PC-3 (cell line): ENCODE measurements at regions not wholly inside any gene's neighbourhood (a gene's known extent, or its start where the extent isn't known, plus 50 kb on each side); places are given as distances from the start of the nearest gene placed in this dataset.
A peak's percentile ranks its signal among the peaks of the same experiment; 100 is the strongest.

Experiments used
- ATAC-seq: fragments of 200-7000 bp; cut with Tn5 transposase; 2 replicates; pipeline ENCODE4 v1.9.1; 2020; ENCODE audit warnings: mild to moderate bottlenecking, moderate library complexity
- BruUV-seq: library from RNA; stranded (reverse); fragments of 400-500 nt; replicated peaks from 2 replicates; lab custom pipeline; 2021; lab: Mats Ljungman, UMichigan
- CTCF ChIA-PET: fragments of 300-600 bp; sonication (Branson Sonifier 250); formaldehyde crosslinking; loops from one replicate; lab custom pipeline; 2022; ENCODE audit warnings: antibody characterized with exemption; lab: Charles Lee
- POLR2A ChIA-PET: fragments of 300-600 bp; sonication (Branson Sonifier 250); formaldehyde crosslinking; loops from one replicate; lab custom pipeline; 2022; ENCODE audit warnings: antibody characterized with exemption; ENCODE audit not compliant: unreplicated experiment; lab: Charles Lee
- DNase-seq: peaks from one replicate; pipeline ENCODE4 v3.0.0-alpha.2; 2015
- H2AFZ ChIP-seq: fragments of 300-600 bp; sonication (generic); 2 replicates; pipeline ENCODE4 v1.6.0; 2016; ENCODE audit warnings: antibody characterized with exemption, low read length
- H3F3A ChIP-seq: fragments of 300-600 bp; sonication (generic); one replicate; pipeline ENCODE4 v1.6.0; 2017; ENCODE audit warnings: antibody characterized with exemption, low read length, control low read depth, mild to moderate bottlenecking; ENCODE audit not compliant: unreplicated experiment
- H3K27ac ChIP-seq: fragments of 300-600 bp; sonication (generic); 2 replicates; pipeline ENCODE4 v1.5.1; 2016; ENCODE audit warnings: mild to moderate bottlenecking, low read length
- H3K27me3 ChIP-seq: fragments of 300-600 bp; sonication (generic); 2 replicates; pipeline ENCODE4 v1.6.1; 2016; ENCODE audit warnings: low read length, mixed read lengths
- H3K36me3 ChIP-seq: fragments of 300-600 bp; sonication (generic); 2 replicates; pipeline ENCODE4 v1.6.1; 2016; ENCODE audit warnings: low read depth, mixed run types, low read length, mixed read lengths
- H3K4me1 ChIP-seq: fragments of 300-600 bp; sonication (generic); 2 replicates; pipeline ENCODE4 v1.5.1; 2016; ENCODE audit warnings: low read length; ENCODE audit not compliant: insufficient read depth
- H3K4me2 ChIP-seq: fragments of 300-600 bp; sonication (generic); 2 replicates; pipeline ENCODE4 v1.6.0; 2016; ENCODE audit warnings: low read length
- H3K4me3 ChIP-seq: fragments of 300-600 bp; sonication (generic); 2 replicates; pipeline ENCODE4 v1.5.1; 2016; ENCODE audit warnings: mild to moderate bottlenecking, low read length, mixed read lengths
- H3K79me2 ChIP-seq: fragments of 300-600 bp; sonication (generic); 2 replicates; pipeline ENCODE4 v1.6.1; 2017; ENCODE audit warnings: low read length, mixed read lengths
- H3K9ac ChIP-seq: fragments of 300-600 bp; sonication (generic); 2 replicates; pipeline ENCODE4 v1.6.0; 2016; ENCODE audit warnings: mild to moderate bottlenecking, low read length
- H3K9me2 ChIP-seq: fragments of 300-600 bp; sonication (generic); replicated peaks from 2 replicates; pipeline ENCODE4 v1.6.1; 2016; ENCODE audit warnings: mixed run types, low read length, mixed read lengths
- H3K9me3 ChIP-seq: fragments of 300-600 bp; sonication (generic); 2 replicates; pipeline ENCODE4 v1.6.1; 2016; ENCODE audit warnings: low read length, mixed read lengths
- H4K20me1 ChIP-seq: fragments of 300-600 bp; sonication (generic); 2 replicates; pipeline ENCODE4 v1.6.1; 2016; ENCODE audit warnings: low read length, mixed read lengths
- EZH2 ChIP-seq: fragments of 300-600 bp; sonication (generic); IDR thresholded peaks from one replicate; pipeline ENCODE4 v1.6.1; 2017; ENCODE audit warnings: antibody characterized with exemption, mild to moderate bottlenecking, low read length; ENCODE audit not compliant: unreplicated experiment
- EZH2phosphoT487 ChIP-seq: fragments of 300-600 bp; sonication (generic); IDR thresholded peaks from 2 replicates; pipeline ENCODE4 v1.6.1; 2018; ENCODE audit warnings: mild to moderate bottlenecking, antibody characterized with exemption, low read length, borderline replicate concordance
- intact Hi-C: fragments of 100-400 bp; cut with micrococcal nuclease; formaldehyde crosslinking; loops from 2 replicates; pipeline ENCODE4 v1.9.0; 2023
- TF ChIP-seq, protein P1 (sequence below): fragments of 300-600 bp; sonication (generic); conservative IDR thresholded peaks from 2 replicates; pipeline ENCODE4 v1.5.1; 2017; ENCODE audit warnings: antibody characterized with exemption, low read depth, mild to moderate bottlenecking, low read length

DNA sequence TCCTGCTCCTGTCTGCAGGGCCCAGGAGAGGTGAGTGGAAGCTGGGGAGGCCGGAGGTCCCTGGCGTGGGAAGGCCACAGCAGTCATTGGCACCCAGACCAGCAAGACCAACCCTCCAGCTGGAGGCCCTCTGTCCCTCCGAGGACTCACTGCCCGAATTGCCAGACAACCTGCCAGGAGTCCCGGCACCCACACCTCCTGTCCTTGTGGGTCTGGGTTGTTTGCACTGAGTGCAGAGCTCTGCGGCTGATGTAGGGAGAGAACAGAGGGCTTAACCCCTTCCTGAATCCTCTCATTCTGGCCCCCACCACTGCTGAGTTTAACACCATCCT lies 204.9 kb downstream of the KIF26A start:
- Histone ChIP-seq H4K20me1 (no peaks in the 10 kb centered on the region), H3K36me3 (no peaks in the 10 kb centered on the region), H3K4me1 (peaks cover 16% of the 10 kb centered on the region), H3K9ac (no peak overlapping the region), H3K79me2 (no peaks in the 10 kb centered on the region), H3K27me3 (peaks cover 42% of the 10 kb centered on the region), H3K4me2 (no peak overlapping the region), H3K9me3 (no peaks in the 10 kb centered on the region), H3K9me2 (no peaks in the 10 kb centered on the region), H3K27ac (no peak overlapping the region), H2AFZ (no peak overlapping the region), H3K4me3 (no peak overlapping the region), H3F3A (no peaks in the 10 kb centered on the region)
- ChIA-PET POLR2A (no interaction called here), CTCF (no interaction called here)
- DNase-seq (no peak), ATAC-seq (no peak)
- no peak for TF ChIP-seq EZH2
- BruUV-seq, result no TSS peak
- intact Hi-C loops, result no loop called here

DNA sequence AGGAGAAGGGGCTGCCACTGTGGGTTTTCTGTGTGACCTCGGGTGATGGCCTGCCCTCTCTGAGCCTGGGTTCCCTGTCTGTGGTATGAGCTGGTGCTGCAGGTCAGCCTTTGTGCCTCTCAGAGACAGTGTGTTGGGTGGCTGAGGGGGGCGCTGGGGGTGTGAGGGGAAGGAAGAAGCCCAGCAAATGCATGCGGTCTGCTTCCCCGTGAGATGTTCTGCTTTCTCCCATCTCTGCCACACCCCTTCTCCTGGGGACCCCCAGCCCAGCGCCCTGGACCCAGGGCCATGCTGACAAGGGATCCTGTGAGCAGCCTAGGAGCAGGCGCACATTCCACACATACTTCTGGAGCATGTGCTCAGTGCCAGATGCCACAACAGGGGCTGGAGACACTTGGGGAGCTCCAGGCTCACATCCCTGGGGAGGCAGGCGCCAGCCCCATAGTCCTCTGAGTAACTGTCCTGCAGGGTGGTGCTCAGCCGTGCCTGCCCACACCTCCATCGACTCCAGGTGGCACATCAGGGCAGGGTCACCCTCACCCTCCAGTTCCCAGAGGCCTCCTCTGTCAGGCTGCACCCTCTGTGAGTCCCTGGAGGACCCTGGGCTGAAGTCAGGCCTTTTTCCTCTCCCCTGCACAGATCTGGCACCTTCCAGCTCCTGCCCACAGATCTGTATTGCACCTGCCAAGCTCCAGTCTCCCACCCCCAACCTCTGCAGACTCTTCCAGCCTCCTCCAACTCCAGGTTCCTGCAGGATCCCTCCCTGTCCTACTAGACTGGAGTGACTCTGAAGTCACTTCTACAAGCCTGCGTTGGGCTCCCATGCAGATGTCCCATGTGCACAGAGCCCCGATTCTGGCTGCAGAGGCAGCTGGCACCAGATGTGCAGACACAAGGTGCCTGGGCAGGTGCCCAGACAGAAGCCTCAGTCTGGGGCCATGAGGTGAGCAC lies 205.6 kb downstream of the KIF26A start:
- Histone ChIP-seq H3K4me3 (no peak overlapping the region), H3K9me2 (no peaks in the 10 kb centered on the region), H3F3A (no peaks in the 10 kb centered on the region), H3K79me2 (no peaks in the 10 kb centered on the region), H3K9me3 (no peaks in the 10 kb centered on the region), H3K36me3 (no peaks in the 10 kb centered on the region), H3K4me1 (peaks cover 16% of the 10 kb centered on the region), H3K27ac (no peak overlapping the region), H3K9ac (no peak overlapping the region), H3K27me3 (peaks cover 42% of the 10 kb centered on the region), H2AFZ (no peak overlapping the region), H3K4me2 (no peak overlapping the region), H4K20me1 (no peaks in the 10 kb centered on the region)
- TF ChIP-seq EZH2phosphoT487 (no peak), EZH2 (no peak)
- TF ChIP-seq, protein P1, sequence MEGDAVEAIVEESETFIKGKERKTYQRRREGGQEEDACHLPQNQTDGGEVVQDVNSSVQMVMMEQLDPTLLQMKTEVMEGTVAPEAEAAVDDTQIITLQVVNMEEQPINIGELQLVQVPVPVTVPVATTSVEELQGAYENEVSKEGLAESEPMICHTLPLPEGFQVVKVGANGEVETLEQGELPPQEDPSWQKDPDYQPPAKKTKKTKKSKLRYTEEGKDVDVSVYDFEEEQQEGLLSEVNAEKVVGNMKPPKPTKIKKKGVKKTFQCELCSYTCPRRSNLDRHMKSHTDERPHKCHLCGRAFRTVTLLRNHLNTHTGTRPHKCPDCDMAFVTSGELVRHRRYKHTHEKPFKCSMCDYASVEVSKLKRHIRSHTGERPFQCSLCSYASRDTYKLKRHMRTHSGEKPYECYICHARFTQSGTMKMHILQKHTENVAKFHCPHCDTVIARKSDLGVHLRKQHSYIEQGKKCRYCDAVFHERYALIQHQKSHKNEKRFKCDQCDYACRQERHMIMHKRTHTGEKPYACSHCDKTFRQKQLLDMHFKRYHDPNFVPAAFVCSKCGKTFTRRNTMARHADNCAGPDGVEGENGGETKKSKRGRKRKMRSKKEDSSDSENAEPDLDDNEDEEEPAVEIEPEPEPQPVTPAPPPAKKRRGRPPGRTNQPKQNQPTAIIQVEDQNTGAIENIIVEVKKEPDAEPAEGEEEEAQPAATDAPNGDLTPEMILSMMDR, result no peak
- intact Hi-C loops, result no loop called here
- DNase-seq, result no peak
- no peak for ATAC-seq
- no TSS peak for BruUV-seq
- CTCF ChIA-PET, result no interaction called here
- POLR2A ChIA-PET, result no interaction called here

DNA sequence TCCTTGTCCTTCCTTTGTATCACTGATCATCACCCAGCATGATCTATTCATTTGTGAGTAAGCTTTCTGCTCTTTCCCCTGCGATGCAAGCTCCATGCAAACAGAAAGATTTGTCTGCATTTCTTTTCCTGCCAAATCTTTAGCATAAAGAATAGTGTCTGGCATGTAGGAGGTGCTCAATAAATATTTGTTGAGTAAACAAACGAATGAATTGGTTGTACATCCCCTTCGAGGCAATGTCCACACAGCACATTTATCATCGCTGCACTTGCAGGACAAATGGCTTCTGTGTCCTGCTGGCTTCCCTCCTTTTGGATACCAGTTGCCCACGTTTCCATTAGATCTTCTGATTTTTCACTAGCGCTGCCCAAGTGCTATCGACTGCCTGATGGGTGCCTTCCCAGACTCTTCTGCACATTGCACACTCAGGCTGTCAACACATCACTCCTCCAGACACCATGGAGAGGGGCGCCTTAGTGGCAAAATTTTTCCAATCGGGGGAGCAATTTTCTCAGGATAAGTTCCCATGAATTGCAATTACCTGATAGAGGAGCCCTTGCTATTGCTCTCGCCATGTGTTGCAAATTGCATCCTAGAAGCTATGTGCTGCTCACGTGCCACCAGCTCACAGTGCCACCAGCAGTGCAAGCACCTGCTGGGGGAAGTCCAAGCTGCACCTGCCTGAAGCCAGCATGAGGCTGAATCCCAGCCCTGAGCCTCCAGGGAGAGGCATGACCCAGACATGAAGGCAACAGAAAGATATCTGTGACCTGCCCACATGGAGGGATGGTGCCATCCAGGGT lies 206.6 kb downstream of the KIF26A start:
- BruUV-seq, result no TSS peak
- H3K9me2 ChIP-seq, result no peaks in the 10 kb centered on the region
- intact Hi-C loops, result no loop called here
- H3K9me3 ChIP-seq, result no peaks in the 10 kb centered on the region
- peak; percentile 26 for DNase-seq
- H4K20me1 ChIP-seq, result no peaks in the 10 kb centered on the region
- no peak overlapping the region for H3K4me2 ChIP-seq
- TF ChIP-seq EZH2, result no peak
- TF ChIP-seq, protein P1, result no peak
- TF ChIP-seq EZH2phosphoT487, result no peak
- no peak overlapping the region for H2AFZ ChIP-seq
- peak; percentile 21; the same call in 1 of the 2 replicates for ATAC-seq
- H3K36me3 ChIP-seq, result no peaks in the 10 kb centered on the region
- POLR2A ChIA-PET, result no interaction called here
- H3K9ac ChIP-seq, result no peak overlapping the region
- no peak overlapping the region for H3K4me3 ChIP-seq
- peaks cover 42% of the 10 kb centered on the region for H3K27me3 ChIP-seq
- H3K79me2 ChIP-seq, result no peaks in the 10 kb centered on the region
- H3K4me1 ChIP-seq, result peaks cover 16% of the 10 kb centered on the region
- CTCF ChIA-PET, result no interaction called here
- no peak overlapping the region for H3K27ac ChIP-seq
- H3F3A ChIP-seq, result no peaks in the 10 kb centered on the region
